ENCODE measurements at regions not wholly inside any gene's neighbourhood (a gene's known extent, or its start where the extent isn't known, plus 50 kb on each side); places are given as distances from the start of the nearest gene placed in this dataset.

DNA sequence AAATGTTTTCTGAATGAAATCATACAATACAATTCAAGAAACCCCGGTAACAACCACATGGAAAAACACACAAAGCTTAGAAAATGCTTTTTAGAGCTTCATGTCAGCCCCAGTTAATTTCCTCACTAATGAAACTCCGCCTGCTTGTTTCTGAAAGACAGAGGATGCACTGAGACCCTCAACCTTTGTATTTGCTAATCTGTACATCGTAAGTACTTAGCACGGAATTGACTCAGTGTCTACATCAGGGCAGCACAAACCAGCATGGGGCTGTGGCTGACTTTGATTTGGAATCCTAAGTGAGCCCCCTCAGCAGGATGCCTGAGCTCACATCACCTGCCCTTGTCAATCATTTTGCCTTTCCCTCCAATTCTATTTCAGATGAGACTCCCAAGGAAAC lies 499.1 kb upstream of the MPDZ start:
- no peak overlapping the region for H3K4me2 ChIP-seq
- no peak for ATAC-seq
- TF ChIP-seq GATA3 (IDR thresholded peaks at IDR 0.05; ENCODE audit: borderline replicate concordance) (no peak), MAZ (IDR thresholded peaks at IDR 0.05; ENCODE audit: borderline replicate concordance, low read depth, low read length) (no peak), FOXS1 (CRISPR knock-in tag; IDR thresholded peaks at IDR 0.05) (no peak), HDAC2 (IDR thresholded peaks at IDR 0.05) (no peak), RNF2 (IDR thresholded peaks at IDR 0.05; ENCODE audit: borderline replicate concordance, low read depth) (no peak), KDM5A (IDR thresholded peaks at IDR 0.05) (no peak), TFCP2L1 (CRISPR knock-in tag; IDR thresholded peaks at IDR 0.05) (no peak), ZFP36 (IDR thresholded peaks at IDR 0.05; ENCODE audit: borderline replicate concordance, partially characterized antibody) (no peak), FOSL2 (IDR thresholded peaks at IDR 0.05) (no peak), FOSL2 (CRISPR knock-in tag; IDR thresholded peaks at IDR 0.05) (no peak), BHLHE40 (IDR thresholded peaks at IDR 0.05; ENCODE audit: low read depth, low read length) (no peak), ESRRA (IDR thresholded peaks at IDR 0.05; ENCODE audit: borderline replicate concordance, low read length) (no peak), NR3C1 (IDR thresholded peaks at IDR 0.05) (no peak), ZSCAN20 (CRISPR knock-in tag; IDR thresholded peaks at IDR 0.05) (no peak), HEYL (CRISPR knock-in tag; IDR thresholded peaks at IDR 0.05) (no peak)
- TF ChIP-seq, protein P1, sequence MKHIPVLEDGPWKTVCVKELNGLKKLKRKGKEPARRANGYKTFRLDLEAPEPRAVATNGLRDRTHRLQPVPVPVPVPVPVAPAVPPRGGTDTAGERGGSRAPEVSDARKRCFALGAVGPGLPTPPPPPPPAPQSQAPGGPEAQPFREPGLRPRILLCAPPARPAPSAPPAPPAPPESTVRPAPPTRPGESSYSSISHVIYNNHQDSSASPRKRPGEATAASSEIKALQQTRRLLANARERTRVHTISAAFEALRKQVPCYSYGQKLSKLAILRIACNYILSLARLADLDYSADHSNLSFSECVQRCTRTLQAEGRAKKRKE (CRISPR knock-in tag; IDR thresholded peaks at IDR 0.05; ENCODE audit: low read depth): no peak
- TF ChIP-seq, protein P2, sequence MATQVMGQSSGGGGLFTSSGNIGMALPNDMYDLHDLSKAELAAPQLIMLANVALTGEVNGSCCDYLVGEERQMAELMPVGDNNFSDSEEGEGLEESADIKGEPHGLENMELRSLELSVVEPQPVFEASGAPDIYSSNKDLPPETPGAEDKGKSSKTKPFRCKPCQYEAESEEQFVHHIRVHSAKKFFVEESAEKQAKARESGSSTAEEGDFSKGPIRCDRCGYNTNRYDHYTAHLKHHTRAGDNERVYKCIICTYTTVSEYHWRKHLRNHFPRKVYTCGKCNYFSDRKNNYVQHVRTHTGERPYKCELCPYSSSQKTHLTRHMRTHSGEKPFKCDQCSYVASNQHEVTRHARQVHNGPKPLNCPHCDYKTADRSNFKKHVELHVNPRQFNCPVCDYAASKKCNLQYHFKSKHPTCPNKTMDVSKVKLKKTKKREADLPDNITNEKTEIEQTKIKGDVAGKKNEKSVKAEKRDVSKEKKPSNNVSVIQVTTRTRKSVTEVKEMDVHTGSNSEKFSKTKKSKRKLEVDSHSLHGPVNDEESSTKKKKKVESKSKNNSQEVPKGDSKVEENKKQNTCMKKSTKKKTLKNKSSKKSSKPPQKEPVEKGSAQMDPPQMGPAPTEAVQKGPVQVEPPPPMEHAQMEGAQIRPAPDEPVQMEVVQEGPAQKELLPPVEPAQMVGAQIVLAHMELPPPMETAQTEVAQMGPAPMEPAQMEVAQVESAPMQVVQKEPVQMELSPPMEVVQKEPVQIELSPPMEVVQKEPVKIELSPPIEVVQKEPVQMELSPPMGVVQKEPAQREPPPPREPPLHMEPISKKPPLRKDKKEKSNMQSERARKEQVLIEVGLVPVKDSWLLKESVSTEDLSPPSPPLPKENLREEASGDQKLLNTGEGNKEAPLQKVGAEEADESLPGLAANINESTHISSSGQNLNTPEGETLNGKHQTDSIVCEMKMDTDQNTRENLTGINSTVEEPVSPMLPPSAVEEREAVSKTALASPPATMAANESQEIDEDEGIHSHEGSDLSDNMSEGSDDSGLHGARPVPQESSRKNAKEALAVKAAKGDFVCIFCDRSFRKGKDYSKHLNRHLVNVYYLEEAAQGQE (IDR thresholded peaks at IDR 0.05): no peak
- TF ChIP-seq, protein P3, sequence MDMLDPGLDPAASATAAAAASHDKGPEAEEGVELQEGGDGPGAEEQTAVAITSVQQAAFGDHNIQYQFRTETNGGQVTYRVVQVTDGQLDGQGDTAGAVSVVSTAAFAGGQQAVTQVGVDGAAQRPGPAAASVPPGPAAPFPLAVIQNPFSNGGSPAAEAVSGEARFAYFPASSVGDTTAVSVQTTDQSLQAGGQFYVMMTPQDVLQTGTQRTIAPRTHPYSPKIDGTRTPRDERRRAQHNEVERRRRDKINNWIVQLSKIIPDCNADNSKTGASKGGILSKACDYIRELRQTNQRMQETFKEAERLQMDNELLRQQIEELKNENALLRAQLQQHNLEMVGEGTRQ (IDR thresholded peaks at IDR 0.05): no peak
- TF ChIP-seq, protein P4, sequence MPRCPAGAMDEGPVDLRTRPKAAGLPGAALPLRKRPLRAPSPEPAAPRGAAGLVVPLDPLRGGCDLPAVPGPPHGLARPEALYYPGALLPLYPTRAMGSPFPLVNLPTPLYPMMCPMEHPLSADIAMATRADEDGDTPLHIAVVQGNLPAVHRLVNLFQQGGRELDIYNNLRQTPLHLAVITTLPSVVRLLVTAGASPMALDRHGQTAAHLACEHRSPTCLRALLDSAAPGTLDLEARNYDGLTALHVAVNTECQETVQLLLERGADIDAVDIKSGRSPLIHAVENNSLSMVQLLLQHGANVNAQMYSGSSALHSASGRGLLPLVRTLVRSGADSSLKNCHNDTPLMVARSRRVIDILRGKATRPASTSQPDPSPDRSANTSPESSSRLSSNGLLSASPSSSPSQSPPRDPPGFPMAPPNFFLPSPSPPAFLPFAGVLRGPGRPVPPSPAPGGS (IDR thresholded peaks at IDR 0.05): no peak
- no peaks in the 10 kb centered on the region for H3K4me1 ChIP-seq
- POLR2A ChIA-PET: no interaction called here
- H3K27ac ChIP-seq: no peak overlapping the region
- 57% methylated on average over 4 of the region's 4 CpGs for WGBS (ENCODE audit: missing lambda C conversion rate)
- DNase-seq (ENCODE audit: low read depth in 1 of 2, low spot score in 1 of 2): no peak
- CTCF ChIA-PET: no interaction called here
- no peak for FAIRE-seq
- H3K9me3 ChIP-seq: no peaks in the 10 kb centered on the region
- no peak overlapping the region for H3K4me3 ChIP-seq

GRCh38 chr9:13770956-13771355 lies 491.5 kb upstream of the MPDZ start:
- CTCF ChIA-PET: interaction anchor here (0.7 kb wide), 1 partner anchor 12 kb away, joined by 3 read pairs; no protein-coding TSS in a partner anchor
- WGBS (ENCODE audit: missing lambda C conversion rate): 48% methylated on average over 3 of the region's 3 CpGs
- no peaks in the 10 kb centered on the region for H3K4me1 ChIP-seq
- ATAC-seq: no peak
- no peak overlapping the region for H3K4me2 ChIP-seq
- no peak for FAIRE-seq
- POLR2A ChIA-PET: no interaction called here
- no peak overlapping the region for H3K4me3 ChIP-seq
- no peaks in the 10 kb centered on the region for H3K9me3 ChIP-seq
- H3K27ac ChIP-seq: no peak overlapping the region
- DNase-seq (ENCODE audit: low read depth in 1 of 2, low spot score in 1 of 2): no peak
- TF ChIP-seq ZC3H11A (IDR thresholded peaks at IDR 0.05): no peak
- TF ChIP-seq NFE2L2 (conservative IDR thresholded peaks at IDR 0.05; ENCODE audit: low read length): no peak
- TF ChIP-seq, protein P1 (CRISPR knock-in tag; IDR thresholded peaks at IDR 0.05; ENCODE audit: low read depth): no peak
- no peak for TF ChIP-seq SMC3 (IDR thresholded peaks at IDR 0.05)
- no peak for TF ChIP-seq HMGXB4 (CRISPR knock-in tag; IDR thresholded peaks at IDR 0.05; ENCODE audit: borderline replicate concordance)
- TF ChIP-seq TP53 (CRISPR knock-in tag; IDR thresholded peaks at IDR 0.05): no peak
- no peak for TF ChIP-seq HOXB5 (CRISPR knock-in tag; IDR thresholded peaks at IDR 0.05)
- TF ChIP-seq MAZ (IDR thresholded peaks at IDR 0.05; ENCODE audit: borderline replicate concordance, low read depth, low read length): no peak
- TF ChIP-seq HOXA7 (CRISPR knock-in tag; IDR thresholded peaks at IDR 0.05): no peak
- TF ChIP-seq PHF8 (IDR thresholded peaks at IDR 0.05; ENCODE audit: borderline replicate concordance, low read depth): no peak
- no peak for TF ChIP-seq MYC (IDR thresholded peaks at IDR 0.05; ENCODE audit: borderline replicate concordance, low read length)
- no peak for TF ChIP-seq CBX2 (IDR thresholded peaks at IDR 0.05; ENCODE audit: borderline replicate concordance, low read depth)
- no peak for TF ChIP-seq BHLHE40 (IDR thresholded peaks at IDR 0.05; ENCODE audit: low read depth, low read length)

Data from A549 (cell line).